Panc1 (cell line): ENCODE measurements at regions not wholly inside any gene's neighbourhood (a gene's known extent, or its start where the extent isn't known, plus 50 kb on each side); places are given as distances from the start of the nearest gene placed in this dataset.

Experiments used
- ATAC-seq: fragments of 200-7000 bp; cut with Tn5 transposase; 2 replicates; pipeline ENCODE4 v1.9.1; 2020; ENCODE audit warnings: mild to moderate bottlenecking, moderate library complexity
- BruUV-seq: library from RNA; stranded (reverse); fragments of 400-500 nt; replicated peaks from 2 replicates; lab custom pipeline; 2021; lab: Mats Ljungman, UMichigan
- CTCF ChIA-PET: fragments of 300-600 bp; sonication (Branson Sonifier 250); formaldehyde crosslinking; loops from one replicate; lab custom pipeline; 2022; ENCODE audit warnings: antibody characterized with exemption; lab: Charles Lee
- POLR2A ChIA-PET: fragments of 300-600 bp; sonication (Branson Sonifier 250); formaldehyde crosslinking; loops from one replicate; lab custom pipeline; 2022; ENCODE audit warnings: antibody characterized with exemption; lab: Charles Lee
- DNase-seq: peaks from one replicate; pipeline ENCODE4 v3.0.0-alpha.2; 2010; ENCODE audit warnings: low read depth, low spot score
- H3K27ac ChIP-seq: 2 replicates; pipeline ENCODE4 v1.5.1; 2011; ENCODE audit warnings: mild to moderate bottlenecking, low read length, inconsistent platforms
- H3K27me3 ChIP-seq: fragments of 200-500 bp; sonication (Bioruptor generic); 2 replicates; pipeline ENCODE4 v1.6.0; 2014; ENCODE audit warnings: low read length, inconsistent platforms; ENCODE audit not compliant: control insufficient read depth, insufficient read depth
- H3K36me3 ChIP-seq: fragments of 200-500 bp; sonication (Bioruptor generic); 2 replicates; pipeline ENCODE4 v1.5.1; 2014; ENCODE audit warnings: inconsistent platforms, mild to moderate bottlenecking, low read length, moderate library complexity; ENCODE audit not compliant: control insufficient read depth, insufficient read depth
- H3K4me1 ChIP-seq: 2 replicates; pipeline ENCODE4 v1.5.1; 2011; ENCODE audit warnings: inconsistent platforms, mild to moderate bottlenecking, low read length, moderate library complexity; ENCODE audit not compliant: control insufficient read depth, insufficient read depth
- H3K4me3 ChIP-seq, 2 experiments: 2 replicates each; pipeline ENCODE4 v1.5.1; 2011 to 2012; ENCODE audit warnings: low read depth in 2 of 2, low read length in 2 of 2, mild to moderate bottlenecking in 2 of 2, inconsistent platforms in 1 of 2, moderate library complexity in 1 of 2
- H3K9me3 ChIP-seq: fragments of 200-500 bp; sonication (Bioruptor generic); 2 replicates; pipeline ENCODE4 v1.5.1; 2014; ENCODE audit warnings: low read depth, mild to moderate bottlenecking, inconsistent platforms, low read length, moderate library complexity; ENCODE audit not compliant: control insufficient read depth, insufficient read depth
- CTCF ChIP-seq: fragments of 450-650 bp; IDR thresholded peaks from 2 replicates; pipeline ENCODE4 v1.5.1; 2017; ENCODE audit warnings: mild to moderate bottlenecking
- POLR2AphosphoS5 ChIP-seq: IDR thresholded peaks from 2 replicates; pipeline ENCODE4 v1.6.1; 2012; ENCODE audit warnings: mild to moderate bottlenecking, low read depth, low read length, moderate library complexity
- SIN3A ChIP-seq: IDR thresholded peaks from 2 replicates; pipeline ENCODE4 v1.6.1; 2012; ENCODE audit warnings: low read depth, mild to moderate bottlenecking, low read length, moderate library complexity, borderline replicate concordance; ENCODE audit not compliant: insufficient read depth
- TCF7L2 ChIP-seq: IDR thresholded peaks from 2 replicates; pipeline ENCODE4 v1.6.1; 2011; ENCODE audit warnings: mild to moderate bottlenecking, low read depth, low read length, inconsistent platforms
- in situ Hi-C: cut with HindIII; loops from 2 replicates; pipeline ENCODE4 v1.10.0; 2016; ENCODE audit warnings: low sequenced_read_pairs, low pct_unique_long_range_greater_than_20kb
- intact Hi-C: fragments of 100-400 bp; cut with micrococcal nuclease; formaldehyde crosslinking; loops from one replicate; pipeline ENCODE4 v1.10.0; 2022; ENCODE audit not compliant: unreplicated experiment
- TF ChIP-seq, protein P1 (sequence below), 2 experiments: IDR thresholded peaks; 2 replicates each; pipeline ENCODE4 v1.6.1; 2011 to 2012; ENCODE audit warnings: low read depth in 2 of 2, control low read depth in 1 of 2, low read length in 1 of 2, mild to moderate bottlenecking in 1 of 2, moderate library complexity in 1 of 2; ENCODE audit not compliant: insufficient read depth in 1 of 2

GRCh38 chr3:1501406-1502115 lies 408.7 kb downstream of the CNTN6 start:
- in situ Hi-C loops: no loop called here
- ATAC-seq: no peak
- intact Hi-C loops: no loop called here
- Histone ChIP-seq H3K27me3 (no peaks in the 10 kb centered on the region), H3K9me3 (no peaks in the 10 kb centered on the region), H3K27ac (no peak overlapping the region), H3K4me3 (no peak overlapping the region), H3K4me1 (no peaks in the 10 kb centered on the region), H3K36me3 (no peaks in the 10 kb centered on the region)
- CTCF ChIA-PET: no interaction called here
- no peak for TF ChIP-seq POLR2AphosphoS5
- no peak for TF ChIP-seq TCF7L2
- no peak for TF ChIP-seq CTCF
- no peak for TF ChIP-seq SIN3A
- TF ChIP-seq, protein P1, sequence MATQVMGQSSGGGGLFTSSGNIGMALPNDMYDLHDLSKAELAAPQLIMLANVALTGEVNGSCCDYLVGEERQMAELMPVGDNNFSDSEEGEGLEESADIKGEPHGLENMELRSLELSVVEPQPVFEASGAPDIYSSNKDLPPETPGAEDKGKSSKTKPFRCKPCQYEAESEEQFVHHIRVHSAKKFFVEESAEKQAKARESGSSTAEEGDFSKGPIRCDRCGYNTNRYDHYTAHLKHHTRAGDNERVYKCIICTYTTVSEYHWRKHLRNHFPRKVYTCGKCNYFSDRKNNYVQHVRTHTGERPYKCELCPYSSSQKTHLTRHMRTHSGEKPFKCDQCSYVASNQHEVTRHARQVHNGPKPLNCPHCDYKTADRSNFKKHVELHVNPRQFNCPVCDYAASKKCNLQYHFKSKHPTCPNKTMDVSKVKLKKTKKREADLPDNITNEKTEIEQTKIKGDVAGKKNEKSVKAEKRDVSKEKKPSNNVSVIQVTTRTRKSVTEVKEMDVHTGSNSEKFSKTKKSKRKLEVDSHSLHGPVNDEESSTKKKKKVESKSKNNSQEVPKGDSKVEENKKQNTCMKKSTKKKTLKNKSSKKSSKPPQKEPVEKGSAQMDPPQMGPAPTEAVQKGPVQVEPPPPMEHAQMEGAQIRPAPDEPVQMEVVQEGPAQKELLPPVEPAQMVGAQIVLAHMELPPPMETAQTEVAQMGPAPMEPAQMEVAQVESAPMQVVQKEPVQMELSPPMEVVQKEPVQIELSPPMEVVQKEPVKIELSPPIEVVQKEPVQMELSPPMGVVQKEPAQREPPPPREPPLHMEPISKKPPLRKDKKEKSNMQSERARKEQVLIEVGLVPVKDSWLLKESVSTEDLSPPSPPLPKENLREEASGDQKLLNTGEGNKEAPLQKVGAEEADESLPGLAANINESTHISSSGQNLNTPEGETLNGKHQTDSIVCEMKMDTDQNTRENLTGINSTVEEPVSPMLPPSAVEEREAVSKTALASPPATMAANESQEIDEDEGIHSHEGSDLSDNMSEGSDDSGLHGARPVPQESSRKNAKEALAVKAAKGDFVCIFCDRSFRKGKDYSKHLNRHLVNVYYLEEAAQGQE (IDR thresholded peaks at IDR 0.05; ENCODE audit: insufficient read depth in 1 of 2, low read depth in 2 of 2, low read length in 1 of 2): no peak
- POLR2A ChIA-PET: no interaction called here
- no peak for DNase-seq
- BruUV-seq: no TSS peak

GRCh38 chr3:1506090-1506489 lies 413.3 kb downstream of the CNTN6 start:
- H3K9me3 ChIP-seq: no peaks in the 10 kb centered on the region
- CTCF ChIA-PET: no interaction called here

More at GRCh38 chr3:1506090-1506489, 413.3 kb downstream of the CNTN6 start:
- in situ Hi-C loops (no loop called here), intact Hi-C loops (no loop called here)
- POLR2A ChIA-PET: no interaction called here
- Histone ChIP-seq H3K36me3 (no peaks in the 10 kb centered on the region), H3K27ac (no peak overlapping the region), H3K27me3 (no peaks in the 10 kb centered on the region), H3K4me1 (no peaks in the 10 kb centered on the region), H3K4me3 (no peak overlapping the region)
- TF ChIP-seq SIN3A (no peak), CTCF (no peak), POLR2AphosphoS5 (no peak), TCF7L2 (no peak)
- TF ChIP-seq, protein P1 (IDR thresholded peaks at IDR 0.05; ENCODE audit: insufficient read depth in 1 of 2, low read depth in 2 of 2, low read length in 1 of 2): no peak
- ATAC-seq (no peak), DNase-seq (no peak)
- no TSS peak for BruUV-seq
